ENCODE measurements at regions not wholly inside any gene's neighbourhood (a gene's known extent, or its start where the extent isn't known, plus 50 kb on each side); places are given as distances from the start of the nearest gene placed in this dataset.

DNA sequence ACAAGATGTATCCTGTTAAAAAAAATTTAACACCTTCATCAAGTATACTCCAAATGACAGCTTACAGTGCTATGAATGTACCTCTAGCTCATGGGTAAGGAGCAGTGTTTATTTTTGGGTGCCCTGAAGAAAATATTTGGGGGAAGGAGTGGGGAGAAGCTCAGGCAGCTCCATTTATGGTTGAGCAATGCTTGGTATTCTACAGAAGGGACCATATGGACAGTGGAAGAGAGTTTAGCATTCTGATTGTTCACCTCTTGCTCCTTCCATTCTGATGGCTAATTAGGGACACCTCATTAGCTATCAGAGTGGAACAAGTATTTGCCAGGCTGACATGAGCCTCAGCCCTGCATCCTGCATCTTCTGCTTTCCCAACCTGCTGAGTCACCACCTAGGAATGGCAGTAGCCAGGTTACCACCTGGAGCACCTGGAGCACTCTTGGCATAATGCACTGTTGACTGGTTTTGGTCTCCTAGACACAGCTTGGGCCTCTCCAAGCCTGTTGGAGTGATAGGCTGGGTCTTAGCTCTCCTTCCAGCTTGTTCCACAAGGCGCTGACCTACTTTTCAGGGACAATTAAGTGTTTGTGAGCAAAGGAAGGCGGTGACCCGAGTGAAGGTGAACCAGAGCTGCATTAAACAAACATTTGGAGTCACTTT lies 62.0 kb upstream of the MACF1 start:
- WGBS, 2 donors: 59 to 63% methylated on average over 3 of the region's 3 CpGs
- TF ChIP-seq, protein P1, sequence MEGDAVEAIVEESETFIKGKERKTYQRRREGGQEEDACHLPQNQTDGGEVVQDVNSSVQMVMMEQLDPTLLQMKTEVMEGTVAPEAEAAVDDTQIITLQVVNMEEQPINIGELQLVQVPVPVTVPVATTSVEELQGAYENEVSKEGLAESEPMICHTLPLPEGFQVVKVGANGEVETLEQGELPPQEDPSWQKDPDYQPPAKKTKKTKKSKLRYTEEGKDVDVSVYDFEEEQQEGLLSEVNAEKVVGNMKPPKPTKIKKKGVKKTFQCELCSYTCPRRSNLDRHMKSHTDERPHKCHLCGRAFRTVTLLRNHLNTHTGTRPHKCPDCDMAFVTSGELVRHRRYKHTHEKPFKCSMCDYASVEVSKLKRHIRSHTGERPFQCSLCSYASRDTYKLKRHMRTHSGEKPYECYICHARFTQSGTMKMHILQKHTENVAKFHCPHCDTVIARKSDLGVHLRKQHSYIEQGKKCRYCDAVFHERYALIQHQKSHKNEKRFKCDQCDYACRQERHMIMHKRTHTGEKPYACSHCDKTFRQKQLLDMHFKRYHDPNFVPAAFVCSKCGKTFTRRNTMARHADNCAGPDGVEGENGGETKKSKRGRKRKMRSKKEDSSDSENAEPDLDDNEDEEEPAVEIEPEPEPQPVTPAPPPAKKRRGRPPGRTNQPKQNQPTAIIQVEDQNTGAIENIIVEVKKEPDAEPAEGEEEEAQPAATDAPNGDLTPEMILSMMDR (IDR thresholded peaks at IDR 0.05; ENCODE audit: control extremely low read depth, extremely low read depth): no peak
- Histone ChIP-seq H3K27ac (ENCODE audit: low read depth in 1 of 2, low read length in 1 of 2) (peak overlapping the region in 1 of 2 donors; percentile 68), H3K27me3 (ENCODE audit: control insufficient read depth in 3 of 3, insufficient read depth in 3 of 3, low read length in 2 of 3) (no peaks in the 10 kb centered on the region), H3K9me3 (ENCODE audit: control insufficient read depth in 4 of 4, insufficient read depth in 3 of 4, low read length in 3 of 4) (no peaks in the 10 kb centered on the region), H3K4me1 (ENCODE audit: control insufficient read depth in 5 of 5, insufficient read depth in 5 of 5, low read length in 5 of 5) (peaks cover 9 to 50% (median 20%) of the 10 kb centered on the region in 5 donors), H3K36me3 (ENCODE audit: control insufficient read depth in 4 of 4, insufficient read depth in 4 of 4, low read length in 4 of 4) (no peaks in the 10 kb centered on the region), H3K4me3 (no peak overlapping the region), H3K9ac (ENCODE audit: insufficient read depth in 1 of 2, low read length in 2 of 2) (no peak overlapping the region)
- ATAC-seq (ENCODE audit: insufficient read depth, low FRiP score) (peak; percentile 78), DNase-seq (peak; percentile 64 to 85 (median 72))

DNA sequence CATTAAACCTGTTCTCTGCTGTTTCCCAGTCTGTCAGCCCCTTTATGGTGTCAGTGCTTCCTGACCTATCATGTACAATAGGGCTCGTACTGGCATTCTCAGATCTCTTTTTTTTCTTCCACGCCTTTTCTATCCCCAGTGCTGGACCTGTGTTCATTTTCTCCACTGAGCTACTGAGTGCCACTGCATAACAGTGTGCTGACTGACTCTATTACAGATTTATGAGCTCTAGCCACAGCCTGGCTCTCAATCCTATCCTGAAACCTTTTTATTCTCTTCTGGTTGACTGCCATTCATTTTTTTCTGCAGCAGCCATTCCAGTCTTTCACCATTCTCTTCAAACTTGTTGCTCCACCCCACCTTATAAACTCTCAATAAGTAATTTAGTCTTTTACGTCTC lies 59.6 kb upstream of the MACF1 start:
- Histone ChIP-seq H3K4me1 (ENCODE audit: control insufficient read depth in 5 of 5, insufficient read depth in 5 of 5, low read length in 5 of 5) (peaks cover 11 to 53% (median 23%) of the 10 kb centered on the region in 5 donors), H3K4me3 (no peak overlapping the region), H3K9me3 (ENCODE audit: control insufficient read depth in 4 of 4, insufficient read depth in 3 of 4, low read length in 3 of 4) (no peaks in the 10 kb centered on the region), H3K27ac (ENCODE audit: low read depth in 1 of 2, low read length in 1 of 2) (peak overlapping the region in 1 of 2 donors; percentile 43), H3K27me3 (ENCODE audit: control insufficient read depth in 3 of 3, insufficient read depth in 3 of 3, low read length in 2 of 3) (no peaks in the 10 kb centered on the region), H3K36me3 (ENCODE audit: control insufficient read depth in 4 of 4, insufficient read depth in 4 of 4, low read length in 4 of 4) (no peaks in the 10 kb centered on the region), H3K9ac (ENCODE audit: insufficient read depth in 1 of 2, low read length in 2 of 2) (no peak overlapping the region)
- 87% methylated on average over 3 of the region's 3 CpGs for WGBS, 2 donors
- TF ChIP-seq, protein P1 (IDR thresholded peaks at IDR 0.05; ENCODE audit: control extremely low read depth, extremely low read depth): no peak
- DNase-seq (no peak), ATAC-seq (ENCODE audit: insufficient read depth, low FRiP score) (no peak)

DNA sequence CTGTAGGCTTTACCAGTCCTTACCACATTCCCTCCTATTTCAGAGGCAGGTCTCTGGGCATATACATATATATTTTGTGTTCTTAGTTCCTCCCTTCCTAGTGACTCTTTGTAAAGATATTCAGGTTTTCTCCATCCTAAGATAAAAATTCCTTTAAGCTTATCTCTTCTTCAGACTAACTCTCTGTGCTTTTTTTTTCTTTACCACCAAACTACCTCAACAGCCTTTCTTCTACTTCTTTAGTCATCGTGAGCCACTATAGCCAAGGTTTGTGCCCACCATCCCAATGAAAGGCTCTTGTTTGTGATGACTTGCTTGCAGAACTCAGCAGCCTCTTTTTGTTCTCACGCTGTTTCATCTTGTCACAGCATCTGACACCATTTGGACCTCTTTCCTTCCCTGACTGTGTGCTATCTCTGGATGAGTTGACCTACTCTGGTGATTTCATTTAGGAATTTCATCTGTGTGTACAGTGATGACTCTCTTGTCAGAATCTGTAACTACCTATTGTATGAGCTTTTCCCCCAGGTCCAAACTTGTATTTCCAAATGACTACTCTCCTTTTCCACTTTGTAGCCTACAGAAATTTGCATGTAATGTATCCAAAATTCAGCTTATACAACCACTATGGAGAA lies 59.0 kb upstream of the MACF1 start:
- no peak for DNase-seq
- H3K36me3 ChIP-seq (ENCODE audit: control insufficient read depth in 4 of 4, insufficient read depth in 4 of 4, low read length in 4 of 4): no peaks in the 10 kb centered on the region
- H3K9me3 ChIP-seq (ENCODE audit: control insufficient read depth in 4 of 4, insufficient read depth in 3 of 4, low read length in 3 of 4): no peaks in the 10 kb centered on the region
- H3K27ac ChIP-seq (ENCODE audit: low read depth in 1 of 2, low read length in 1 of 2): peak overlapping the region in 1 of 2 donors; percentile 52
- ATAC-seq (ENCODE audit: insufficient read depth, low FRiP score): no peak
- H3K4me1 ChIP-seq (ENCODE audit: control insufficient read depth in 5 of 5, insufficient read depth in 5 of 5, low read length in 5 of 5): peaks cover 12 to 52% (median 25%) of the 10 kb centered on the region in 5 donors
- no peak overlapping the region for H3K4me3 ChIP-seq
- H3K27me3 ChIP-seq (ENCODE audit: control insufficient read depth in 3 of 3, insufficient read depth in 3 of 3, low read length in 2 of 3): no peaks in the 10 kb centered on the region
- TF ChIP-seq, protein P1 (IDR thresholded peaks at IDR 0.05; ENCODE audit: control extremely low read depth, extremely low read depth): no peak
- H3K9ac ChIP-seq (ENCODE audit: insufficient read depth in 1 of 2, low read length in 2 of 2): no peak overlapping the region
- 89 to 91% methylated on average over 2 of the region's 2 CpGs for WGBS, 2 donors

Measured in lung (tissue), 11 donors.